ENCODE measurements at regions not wholly inside any gene's neighbourhood (a gene's known extent, or its start where the extent isn't known, plus 50 kb on each side); places are given as distances from the start of the nearest gene placed in this dataset.

- no peak for TF ChIP-seq CTCF (IDR thresholded peaks at IDR 0.05)
- no peak for TF ChIP-seq POLR2A (IDR thresholded peaks at IDR 0.05)
Measured at GRCh38 chr2:15763106-15763821, 171.6 kb downstream of the DDX1 start.

All from body of pancreas (tissue), 4 donors.